ENCODE measurements at regions not wholly inside any gene's neighbourhood (a gene's known extent, or its start where the extent isn't known, plus 50 kb on each side); places are given as distances from the start of the nearest gene placed in this dataset.

GRCh38 chr13:111859354-111860230, 207.4 kb upstream of the SOX1 start:
- Histone ChIP-seq H3K4me3 (ENCODE audit: low read length in 3 of 3) (no peak overlapping the region), H3K4me1 (ENCODE audit: control insufficient read depth in 2 of 3, insufficient read depth in 2 of 3, low read depth in 1 of 3, low read length in 3 of 3) (no peaks in the 10 kb centered on the region), H3K27ac (ENCODE audit: low read depth in 2 of 2, low read length in 2 of 2) (no peak overlapping the region), H3K27me3 (ENCODE audit: control insufficient read depth, insufficient read depth, low read length) (no peaks in the 10 kb centered on the region), H3K9ac (ENCODE audit: low read length in 3 of 3) (no peak overlapping the region), H3K36me3 (ENCODE audit: control insufficient read depth in 2 of 3, insufficient read depth in 3 of 3, low read length in 3 of 3) (no peaks in the 10 kb centered on the region), H3K9me3 (ENCODE audit: control insufficient read depth in 2 of 3, insufficient read depth in 1 of 3, low read length in 3 of 3) (peaks cover 0 to 6% (median 0%) of the 10 kb centered on the region in 3 donors)
- DNase-seq (peak in 1 of 5 donors; percentile 6), FAIRE-seq (no peak)
- TF ChIP-seq CTCF (IDR thresholded peaks at IDR 0.05; ENCODE audit: borderline replicate concordance, extremely low read depth, insufficient read depth): no peak
- intact Hi-C loops (cut with DNase I): no loop called here

- no peak for FAIRE-seq
- Histone ChIP-seq H3K9me3 (ENCODE audit: control insufficient read depth in 2 of 3, insufficient read depth in 1 of 3, low read length in 3 of 3) (peaks cover 0 to 6% (median 0%) of the 10 kb centered on the region in 3 donors), H3K4me1 (ENCODE audit: control insufficient read depth in 2 of 3, insufficient read depth in 2 of 3, low read depth in 1 of 3, low read length in 3 of 3) (no peaks in the 10 kb centered on the region), H3K9ac (ENCODE audit: low read length in 3 of 3) (no peak overlapping the region), H3K36me3 (ENCODE audit: control insufficient read depth in 2 of 3, insufficient read depth in 3 of 3, low read length in 3 of 3) (no peaks in the 10 kb centered on the region), H3K27ac (ENCODE audit: low read depth in 2 of 2, low read length in 2 of 2) (no peak overlapping the region), H3K27me3 (ENCODE audit: control insufficient read depth, insufficient read depth, low read length) (no peaks in the 10 kb centered on the region), H3K4me3 (ENCODE audit: low read length in 3 of 3) (no peak overlapping the region)
- DNase-seq: peak in 2 of 5 donors; percentile 24 to 39
- intact Hi-C loops (cut with DNase I): no loop called here
- TF ChIP-seq CTCF (IDR thresholded peaks at IDR 0.05; ENCODE audit: borderline replicate concordance, extremely low read depth, insufficient read depth): no peak
These were observed 206.8 kb upstream of the SOX1 start for GRCh38 chr13:111860231-111860552.

- no peaks in the 10 kb centered on the region for H3K27me3 ChIP-seq (ENCODE audit: control insufficient read depth, insufficient read depth, low read length)
- no peak overlapping the region for H3K4me3 ChIP-seq (ENCODE audit: low read length in 3 of 3)
- no peaks in the 10 kb centered on the region for H3K4me1 ChIP-seq (ENCODE audit: control insufficient read depth in 2 of 3, insufficient read depth in 2 of 3, low read depth in 1 of 3, low read length in 3 of 3)
- no peaks in the 10 kb centered on the region for H3K36me3 ChIP-seq (ENCODE audit: control insufficient read depth in 2 of 3, insufficient read depth in 3 of 3, low read length in 3 of 3)
- FAIRE-seq: no peak
- TF ChIP-seq CTCF (IDR thresholded peaks at IDR 0.05; ENCODE audit: borderline replicate concordance, extremely low read depth, insufficient read depth): no peak
- no peak overlapping the region for H3K27ac ChIP-seq (ENCODE audit: low read depth in 2 of 2, low read length in 2 of 2)
- H3K9ac ChIP-seq (ENCODE audit: low read length in 3 of 3): no peak overlapping the region
- DNase-seq: peak in 2 of 5 donors; percentile 24 to 51
- peaks cover 0 to 6% (median 0%) of the 10 kb centered on the region in 3 donors for H3K9me3 ChIP-seq (ENCODE audit: control insufficient read depth in 2 of 3, insufficient read depth in 1 of 3, low read length in 3 of 3)
- intact Hi-C loops (cut with DNase I): no loop called here
These were observed 205.6 kb upstream of the SOX1 start for GRCh38 chr13:111861319-111861718.

Data from kidney (tissue), 13 donors.